Esophagus squamous epithelium (tissue), 5 donors: ENCODE measurements at regions not wholly inside any gene's neighbourhood (a gene's known extent, or its start where the extent isn't known, plus 50 kb on each side); places are given as distances from the start of the nearest gene placed in this dataset.

ENCODE experiments used
- DNase-seq: peaks from one replicate; lab custom pipeline; 2025; lab: John Stamatoyannopoulos, UW
- H3K27ac ChIP-seq, 4 donors: fragments of 200-600 bp; sonication (generic); one replicate each; pipeline ENCODE4 v1.5.1; 2016 to 2019; ENCODE audit warnings: mild to moderate bottlenecking in 1 of 4
- H3K27me3 ChIP-seq, 4 donors: fragments of 200-600 bp; sonication (generic); 1 replicate in 3 of 4; 2 replicates in 1 of 4; pipeline versions ENCODE4 v1.5.1 to v1.6.0; 2017 to 2021; ENCODE audit warnings: antibody characterized with exemption in 1 of 4
- H3K36me3 ChIP-seq, 3 donors: fragments of 200-600 bp; sonication (generic); one replicate each; pipeline ENCODE4 v1.5.1; 2016 to 2019
- H3K4me1 ChIP-seq, 3 donors: fragments of 200-600 bp; sonication (generic); one replicate each; pipeline ENCODE4 v1.5.1; 2017 to 2019
- H3K4me3 ChIP-seq, 4 donors: fragments of 200-600 bp; sonication (generic); 1 replicate in 3 of 4; 2 replicates in 1 of 4; pipeline ENCODE4 v1.5.1; 2016 to 2019; ENCODE audit warnings: mild to moderate bottlenecking in 2 of 4, moderate library complexity in 1 of 4
- H3K9me3 ChIP-seq, 3 donors: fragments of 200-600 bp; sonication (generic); one replicate each; pipeline ENCODE4 v1.5.1; 2016 to 2019
- POLR2A ChIP-seq, 4 donors: fragments of 450-650 bp; IDR thresholded peaks; one replicate each; pipeline ENCODE4 v1.6.1; 2017; ENCODE audit warnings: antibody characterized with exemption in 4 of 4, mild to moderate bottlenecking in 4 of 4, moderate library complexity in 3 of 4
- WGBS, 2 donors: methylation state at CpG; one replicate each; pipeline ENCODE4 v1.1.5; 2018; 5-methylcytosine and 5-hydroxymethylcytosine counted together
- intact Hi-C: fragments of 100-400 bp; cut with DNase I; formaldehyde crosslinking; loops from one replicate; pipeline ENCODE4 v1.15.0; 2022
- TF ChIP-seq, protein P1 (sequence below), 6 experiments: fragments of 450-650 bp in 4 of 6; fragments of 200-600 bp in 2 of 6; sonication (generic) in 2 of 6; IDR thresholded peaks; one replicate each; pipeline ENCODE4 v1.5.1; 2016 to 2019; ENCODE audit warnings: antibody characterized with exemption in 6 of 6, mild to moderate bottlenecking in 4 of 6, moderate library complexity in 4 of 6
- donor health status: DM: yes; HTN: yes; CAD: no.

DNA sequence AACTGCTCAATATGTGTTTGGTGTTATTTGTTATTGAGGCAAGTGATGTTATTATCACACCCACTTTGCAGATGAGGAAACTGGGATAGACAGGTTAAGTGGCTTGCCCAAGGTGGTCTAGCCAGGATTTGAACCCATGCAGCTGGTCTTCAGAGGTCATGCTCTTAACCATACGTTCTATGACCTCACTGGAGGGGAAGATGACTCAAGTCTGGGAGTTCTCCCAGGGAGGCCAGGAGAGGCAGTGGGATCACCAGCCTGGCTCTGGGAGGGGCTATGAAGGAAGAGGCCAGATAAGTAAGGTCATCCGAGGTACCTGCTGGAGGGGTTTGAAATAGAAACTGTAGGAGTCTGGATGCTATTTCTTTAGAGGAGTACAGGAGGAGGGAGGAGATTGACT is 95.3 kb downstream of the NAV1 start:
- TF ChIP-seq, protein P1, sequence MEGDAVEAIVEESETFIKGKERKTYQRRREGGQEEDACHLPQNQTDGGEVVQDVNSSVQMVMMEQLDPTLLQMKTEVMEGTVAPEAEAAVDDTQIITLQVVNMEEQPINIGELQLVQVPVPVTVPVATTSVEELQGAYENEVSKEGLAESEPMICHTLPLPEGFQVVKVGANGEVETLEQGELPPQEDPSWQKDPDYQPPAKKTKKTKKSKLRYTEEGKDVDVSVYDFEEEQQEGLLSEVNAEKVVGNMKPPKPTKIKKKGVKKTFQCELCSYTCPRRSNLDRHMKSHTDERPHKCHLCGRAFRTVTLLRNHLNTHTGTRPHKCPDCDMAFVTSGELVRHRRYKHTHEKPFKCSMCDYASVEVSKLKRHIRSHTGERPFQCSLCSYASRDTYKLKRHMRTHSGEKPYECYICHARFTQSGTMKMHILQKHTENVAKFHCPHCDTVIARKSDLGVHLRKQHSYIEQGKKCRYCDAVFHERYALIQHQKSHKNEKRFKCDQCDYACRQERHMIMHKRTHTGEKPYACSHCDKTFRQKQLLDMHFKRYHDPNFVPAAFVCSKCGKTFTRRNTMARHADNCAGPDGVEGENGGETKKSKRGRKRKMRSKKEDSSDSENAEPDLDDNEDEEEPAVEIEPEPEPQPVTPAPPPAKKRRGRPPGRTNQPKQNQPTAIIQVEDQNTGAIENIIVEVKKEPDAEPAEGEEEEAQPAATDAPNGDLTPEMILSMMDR (IDR thresholded peaks at IDR 0.05), result no peak
- TF ChIP-seq POLR2A (IDR thresholded peaks at IDR 0.05), result no peak
- 63 to 77% methylated on average over 2 of the region's 2 CpGs for WGBS, 2 donors
- no peak for DNase-seq
- no peak overlapping the region for H3K4me3 ChIP-seq
- intact Hi-C loops, result no loop called here
- no peak overlapping the region for H3K27ac ChIP-seq
- H3K36me3 ChIP-seq, result no peaks in the 10 kb centered on the region
- H3K27me3 ChIP-seq, result peaks cover 0 to 8% (median 0%) of the 10 kb centered on the region in 4 donors
- no peaks in the 10 kb centered on the region for H3K9me3 ChIP-seq
- H3K4me1 ChIP-seq, result peaks cover 4 to 44% (median 22%) of the 10 kb centered on the region in 3 donors

DNA sequence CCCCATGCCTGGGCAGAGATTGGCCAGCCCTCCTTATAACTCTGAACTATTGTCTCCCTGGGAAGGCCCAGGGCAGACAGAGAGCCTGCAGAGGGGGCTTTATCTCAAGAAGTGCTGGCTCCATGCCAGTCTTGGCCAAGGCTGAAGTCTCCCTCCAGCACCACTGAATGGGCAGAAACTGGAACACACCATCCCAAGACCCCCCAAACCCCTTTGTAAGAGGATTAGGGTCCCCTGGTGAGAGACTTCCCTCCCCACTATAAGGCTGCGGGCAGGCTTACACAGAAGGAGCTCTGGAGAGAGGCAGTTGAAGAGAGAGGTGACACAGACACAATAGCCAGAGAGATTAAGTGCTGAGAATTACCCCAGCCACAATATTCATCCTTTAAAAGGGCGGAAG is 97.2 kb downstream of the NAV1 start:
- no peak for TF ChIP-seq POLR2A (IDR thresholded peaks at IDR 0.05)
- TF ChIP-seq, protein P1 (IDR thresholded peaks at IDR 0.05), result no peak
- H3K36me3 ChIP-seq, result no peaks in the 10 kb centered on the region
- H3K4me3 ChIP-seq, result no peak overlapping the region
- H3K27me3 ChIP-seq, result peaks cover 0 to 8% (median 0%) of the 10 kb centered on the region in 4 donors
- intact Hi-C loops, result no loop called here
- peaks cover 4 to 46% (median 17%) of the 10 kb centered on the region in 3 donors for H3K4me1 ChIP-seq
- no peak overlapping the region for H3K27ac ChIP-seq
- H3K9me3 ChIP-seq, result no peaks in the 10 kb centered on the region
- 67 to 92% methylated on average over 1 of the region's 2 CpGs for WGBS, 2 donors
- DNase-seq, result no peak

DNA sequence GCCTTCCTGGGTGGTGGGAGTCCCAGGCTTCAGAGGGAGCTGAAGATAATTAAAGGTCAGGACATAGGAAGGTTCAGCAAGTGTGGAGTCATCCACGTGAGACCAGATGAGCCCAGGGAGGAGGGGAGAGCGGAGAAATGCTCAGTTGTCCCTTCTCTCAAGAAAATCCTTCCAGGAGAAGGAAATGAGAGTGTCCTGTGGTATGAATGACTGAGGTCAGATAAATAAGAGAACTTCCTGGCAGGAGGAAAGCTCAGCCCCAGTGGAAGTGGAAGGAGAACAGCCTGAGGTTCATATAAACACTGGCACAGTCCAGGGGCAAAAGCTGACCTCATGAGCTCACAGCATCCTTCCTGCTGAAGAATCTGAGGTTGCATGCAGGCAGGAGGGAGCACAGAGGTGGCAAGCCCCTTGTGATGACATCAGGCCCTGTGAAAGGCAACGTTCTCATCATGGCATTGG is 97.6 kb downstream of the NAV1 start:
- intact Hi-C loops, result no loop called here

DNA sequence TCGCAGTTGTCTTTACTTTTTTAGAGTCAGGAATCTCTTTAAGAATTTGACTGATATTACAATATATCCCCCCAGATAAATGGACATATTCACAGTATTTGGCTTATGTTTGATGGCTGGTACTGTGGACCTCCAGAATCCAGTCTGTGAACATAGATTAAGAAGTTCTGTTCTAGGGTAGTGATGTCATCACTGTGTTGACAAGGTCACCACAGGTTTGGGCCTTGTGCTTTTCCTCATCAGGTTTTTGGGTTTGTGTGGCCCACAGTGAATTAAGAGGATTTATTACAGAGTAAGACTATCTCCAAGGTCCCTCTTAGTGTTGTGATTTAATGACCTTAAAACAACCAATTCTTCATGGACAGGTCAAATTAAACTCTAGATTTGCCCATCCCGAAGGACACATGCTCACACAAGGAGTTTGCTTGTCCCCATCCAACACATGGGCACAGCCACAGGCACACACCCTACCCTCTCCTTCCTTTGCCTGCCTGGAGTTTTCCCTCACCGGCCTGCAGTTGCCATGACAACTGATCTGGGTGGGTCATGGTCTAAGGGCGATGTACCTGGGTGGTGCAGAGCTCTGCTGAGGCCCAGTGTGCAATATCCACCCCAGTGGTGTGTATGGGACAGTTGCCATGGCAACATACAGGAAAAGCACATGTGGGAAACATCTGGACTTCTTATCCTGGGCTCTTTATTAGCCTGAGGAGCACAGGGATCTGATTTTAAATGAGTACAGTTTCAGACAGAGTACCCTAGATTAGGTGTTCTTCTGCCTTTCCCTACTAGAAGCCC is 98.6 kb downstream of the NAV1 start:
- peaks cover 4 to 46% (median 17%) of the 10 kb centered on the region in 3 donors for H3K4me1 ChIP-seq
- no peaks in the 10 kb centered on the region for H3K9me3 ChIP-seq
- no peak overlapping the region for H3K4me3 ChIP-seq
- WGBS, 2 donors, result 61 to 68% methylated on average over 3 to 4 of the region's 4 CpGs
- H3K27ac ChIP-seq, result peak overlapping the region in 1 of 4 donors; percentile 21
- H3K36me3 ChIP-seq, result no peaks in the 10 kb centered on the region
- H3K27me3 ChIP-seq, result peaks cover 0 to 7% (median 0%) of the 10 kb centered on the region in 4 donors
- no peak for DNase-seq
- intact Hi-C loops, result no loop called here
- TF ChIP-seq, protein P1 (IDR thresholded peaks at IDR 0.05), result no peak
- TF ChIP-seq POLR2A (IDR thresholded peaks at IDR 0.05), result no peak

More for the DNA sequence above, 97.6 kb downstream of the NAV1 start:
- H3K4me3 ChIP-seq, result no peak overlapping the region
- H3K27me3 ChIP-seq, result peaks cover 0 to 10% (median 0%) of the 10 kb centered on the region in 4 donors
- H3K4me1 ChIP-seq, result peaks cover 4 to 46% (median 17%) of the 10 kb centered on the region in 3 donors
- no peak for TF ChIP-seq POLR2A (IDR thresholded peaks at IDR 0.05)
- TF ChIP-seq, protein P1 (IDR thresholded peaks at IDR 0.05), result no peak
- no peaks in the 10 kb centered on the region for H3K9me3 ChIP-seq
- WGBS, 2 donors, result 46 to 65% methylated on average over 3 of the region's 3 CpGs
- H3K36me3 ChIP-seq, result no peaks in the 10 kb centered on the region
- no peak overlapping the region for H3K27ac ChIP-seq
- no peak for DNase-seq

DNA sequence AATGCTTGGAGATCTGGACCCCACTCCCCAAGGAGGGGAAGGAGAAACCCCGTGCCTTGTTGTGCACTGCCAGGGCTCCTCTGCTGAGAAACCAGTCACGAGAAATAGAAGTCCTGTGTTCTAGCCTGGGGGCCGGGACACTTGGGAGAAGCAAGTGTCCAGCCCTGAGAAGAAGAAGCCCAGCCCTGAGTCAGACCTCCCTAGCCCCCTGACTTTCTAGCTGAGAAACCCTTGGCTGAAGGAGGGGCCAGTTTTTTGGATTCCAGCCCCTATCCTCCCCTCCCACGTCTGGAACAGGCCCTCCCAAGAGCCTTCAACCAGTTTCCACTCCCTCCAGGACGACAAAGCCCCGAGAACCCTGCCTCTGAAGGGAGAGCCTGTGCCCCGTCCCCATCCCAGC is 100.5 kb downstream of the NAV1 start:
- Histone ChIP-seq H3K9me3 (no peaks in the 10 kb centered on the region), H3K27me3 (peaks cover 0 to 7% (median 0%) of the 10 kb centered on the region in 4 donors), H3K27ac (peak overlapping the region in 3 of 4 donors; percentile 14 to 59 (median 30)), H3K4me1 (peaks cover 4 to 36% (median 7%) of the 10 kb centered on the region in 3 donors), H3K36me3 (no peaks in the 10 kb centered on the region), H3K4me3 (no peak overlapping the region)
- DNase-seq, result no peak
- 65 to 85% methylated on average over 4 of the region's 7 CpGs for WGBS, 2 donors
- intact Hi-C loops, result no loop called here
- TF ChIP-seq POLR2A (IDR thresholded peaks at IDR 0.05), result no peak
- TF ChIP-seq, protein P1 (IDR thresholded peaks at IDR 0.05), result no peak
